Transverse colon (tissue), 4 donors: ENCODE measurements at regions not wholly inside any gene's neighbourhood (a gene's known extent, or its start where the extent isn't known, plus 50 kb on each side); places are given as distances from the start of the nearest gene placed in this dataset.

ENCODE experiments used
- POLR2A ChIP-seq: fragments of 450-650 bp; IDR thresholded peaks from one replicate; pipeline ENCODE4 v1.6.1; 2016; ENCODE audit warnings: antibody characterized with exemption, mild to moderate bottlenecking, moderate library complexity
- POLR2AphosphoS5 ChIP-seq, 3 donors: sonication (generic); formaldehyde crosslinking; IDR thresholded peaks; one replicate each; pipeline ENCODE4 v1.6.1; 2016; ENCODE audit warnings: antibody characterized with exemption in 3 of 3
- TF ChIP-seq, protein P1 (sequence below), 5 experiments: fragments of 200-600 bp in 3 of 5; fragments of 450-650 bp in 2 of 5; sonication (generic) in 3 of 5; IDR thresholded peaks; 1 replicate in 2 of 5; 2 replicates in 3 of 5; pipeline ENCODE4 v1.5.1; 2016 to 2017; ENCODE audit warnings: antibody characterized with exemption in 5 of 5, inconsistent platforms in 3 of 5, mild to moderate bottlenecking in 2 of 5, moderate library complexity in 1 of 5

DNA sequence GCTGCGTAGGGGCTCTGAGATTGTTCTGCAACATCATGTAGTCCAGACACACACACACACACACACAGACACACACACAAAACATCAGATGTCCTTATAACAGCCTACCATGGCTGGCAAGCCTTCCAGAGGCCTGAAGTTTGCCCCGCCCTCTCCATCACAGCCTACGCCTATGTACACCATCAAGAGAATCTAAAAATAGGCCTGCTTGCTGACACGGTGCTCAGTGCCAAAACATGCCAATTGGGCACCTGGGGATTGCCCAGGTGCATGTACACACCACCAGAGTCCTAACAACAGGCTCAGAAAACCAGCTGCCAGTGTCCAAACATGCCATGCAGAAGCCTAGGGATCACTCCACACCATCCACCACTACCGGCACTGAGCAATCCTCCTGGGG, 391.7 kb upstream of the SPTLC3 start:
- TF ChIP-seq POLR2A, result no peak
- TF ChIP-seq, protein P1, sequence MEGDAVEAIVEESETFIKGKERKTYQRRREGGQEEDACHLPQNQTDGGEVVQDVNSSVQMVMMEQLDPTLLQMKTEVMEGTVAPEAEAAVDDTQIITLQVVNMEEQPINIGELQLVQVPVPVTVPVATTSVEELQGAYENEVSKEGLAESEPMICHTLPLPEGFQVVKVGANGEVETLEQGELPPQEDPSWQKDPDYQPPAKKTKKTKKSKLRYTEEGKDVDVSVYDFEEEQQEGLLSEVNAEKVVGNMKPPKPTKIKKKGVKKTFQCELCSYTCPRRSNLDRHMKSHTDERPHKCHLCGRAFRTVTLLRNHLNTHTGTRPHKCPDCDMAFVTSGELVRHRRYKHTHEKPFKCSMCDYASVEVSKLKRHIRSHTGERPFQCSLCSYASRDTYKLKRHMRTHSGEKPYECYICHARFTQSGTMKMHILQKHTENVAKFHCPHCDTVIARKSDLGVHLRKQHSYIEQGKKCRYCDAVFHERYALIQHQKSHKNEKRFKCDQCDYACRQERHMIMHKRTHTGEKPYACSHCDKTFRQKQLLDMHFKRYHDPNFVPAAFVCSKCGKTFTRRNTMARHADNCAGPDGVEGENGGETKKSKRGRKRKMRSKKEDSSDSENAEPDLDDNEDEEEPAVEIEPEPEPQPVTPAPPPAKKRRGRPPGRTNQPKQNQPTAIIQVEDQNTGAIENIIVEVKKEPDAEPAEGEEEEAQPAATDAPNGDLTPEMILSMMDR (IDR thresholded peaks at IDR 0.05), result no peak
- no peak for TF ChIP-seq POLR2AphosphoS5 (IDR thresholded peaks at IDR 0.05)
